Caki2 (cell line): ENCODE measurements at regions not wholly inside any gene's neighbourhood (a gene's known extent, or its start where the extent isn't known, plus 50 kb on each side); places are given as distances from the start of the nearest gene placed in this dataset.

Experiments used
- DNase-seq: peaks from one replicate; pipeline ENCODE4 v3.0.0-alpha.2; 2015; ENCODE audit warnings: low read depth
- in situ Hi-C: cut with HindIII; loops from 2 replicates; pipeline ENCODE4 v1.10.0; 2016; ENCODE audit warnings: low sequenced_read_pairs, low pct_unique_long_range_greater_than_20kb, mixed read lengths

DNA sequence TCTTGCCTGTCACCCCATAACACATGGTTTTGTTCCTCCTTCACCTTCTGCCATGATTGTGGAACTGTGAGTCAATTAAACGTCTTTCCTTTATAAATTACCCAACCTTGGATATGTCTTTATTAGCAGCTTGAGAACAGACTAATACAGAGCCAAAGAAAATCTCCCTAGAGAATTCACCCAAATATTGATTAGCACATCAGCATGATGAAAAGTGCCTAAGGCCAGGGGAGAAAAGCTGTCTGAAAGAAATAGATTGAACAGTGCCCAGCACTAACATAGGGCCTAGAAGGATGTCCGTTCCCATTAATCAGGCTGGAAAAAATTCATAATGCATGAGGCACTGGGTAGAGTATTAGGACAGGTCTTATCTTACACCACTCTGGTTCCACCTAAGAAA is 111.9 kb upstream of the CALN1 start:
- in situ Hi-C loops: no loop called here
- DNase-seq: no peak

DNA sequence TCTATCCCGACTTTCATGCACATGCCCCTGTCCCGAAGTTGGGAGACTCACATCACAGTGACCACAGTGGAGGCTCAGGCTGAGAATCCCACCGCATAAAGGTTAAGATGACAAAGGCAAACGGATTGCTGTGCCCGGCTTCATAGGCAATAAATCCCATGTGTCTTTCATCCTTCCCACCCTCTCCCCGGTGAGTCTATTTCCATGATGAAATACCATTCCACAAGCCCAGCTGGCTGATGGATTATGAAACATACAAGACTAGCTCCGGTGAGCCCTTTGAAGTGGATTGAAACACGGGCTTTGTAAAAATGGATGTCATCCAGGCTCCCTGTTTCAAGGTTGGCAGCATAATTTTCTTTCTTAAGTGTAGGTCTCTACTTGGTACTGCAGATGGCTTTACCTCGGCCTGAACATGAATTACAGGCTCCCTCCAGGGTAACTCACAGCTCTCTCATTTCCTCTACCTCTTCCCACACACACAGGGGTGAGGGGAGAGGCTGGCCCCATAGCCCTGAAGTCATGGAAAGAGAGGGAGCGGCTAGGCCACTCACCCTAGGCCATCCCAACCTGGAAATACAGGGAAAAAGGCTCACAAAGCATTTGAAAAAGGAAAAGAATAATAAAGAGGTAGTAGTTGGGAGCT is 92.0 kb upstream of the CALN1 start:
- in situ Hi-C loops: no loop called here
- no peak for DNase-seq

DNA sequence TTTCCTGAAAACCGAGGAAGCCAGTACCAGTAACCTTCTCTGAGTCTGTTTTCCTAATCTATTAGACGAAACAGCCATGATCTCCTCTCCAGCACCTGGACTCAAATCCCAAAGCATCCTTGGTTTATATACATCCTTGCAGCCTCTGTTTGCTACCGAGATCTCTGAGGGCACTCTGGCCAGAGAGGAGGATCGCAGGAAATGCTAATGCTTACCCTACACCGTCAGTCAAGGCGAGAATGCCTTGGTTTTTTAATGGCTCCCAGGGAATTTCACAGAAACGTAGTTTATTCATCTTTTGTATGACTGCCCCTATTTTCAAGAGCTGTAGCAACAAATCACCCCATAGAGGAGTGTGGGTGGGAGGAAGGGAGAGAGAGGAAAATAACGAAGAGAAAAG is 91.5 kb upstream of the CALN1 start:
- in situ Hi-C loops: no loop called here

DNA sequence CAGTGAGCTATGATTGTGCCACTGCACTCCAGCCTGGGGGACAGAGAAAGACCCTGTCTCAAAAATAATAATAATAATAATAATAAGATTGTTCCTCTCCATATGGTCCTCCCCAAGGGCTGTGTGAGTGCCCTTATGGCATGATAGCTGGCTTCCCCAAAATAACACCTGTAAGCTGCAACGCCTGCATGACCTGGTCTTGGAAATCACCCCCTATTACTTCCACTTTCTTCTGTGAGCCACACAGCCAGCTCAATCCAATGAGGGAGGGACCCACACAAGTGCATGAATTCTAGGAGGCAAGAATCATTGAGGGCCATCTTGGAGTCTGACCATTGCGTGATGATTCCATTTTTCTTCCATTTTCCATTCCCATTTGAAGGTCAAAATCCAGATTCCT is 82.7 kb upstream of the CALN1 start:
- no peak for DNase-seq
- in situ Hi-C loops: no loop called here

More for the DNA sequence above, 91.5 kb upstream of the CALN1 start:
- DNase-seq: no peak

DNA sequence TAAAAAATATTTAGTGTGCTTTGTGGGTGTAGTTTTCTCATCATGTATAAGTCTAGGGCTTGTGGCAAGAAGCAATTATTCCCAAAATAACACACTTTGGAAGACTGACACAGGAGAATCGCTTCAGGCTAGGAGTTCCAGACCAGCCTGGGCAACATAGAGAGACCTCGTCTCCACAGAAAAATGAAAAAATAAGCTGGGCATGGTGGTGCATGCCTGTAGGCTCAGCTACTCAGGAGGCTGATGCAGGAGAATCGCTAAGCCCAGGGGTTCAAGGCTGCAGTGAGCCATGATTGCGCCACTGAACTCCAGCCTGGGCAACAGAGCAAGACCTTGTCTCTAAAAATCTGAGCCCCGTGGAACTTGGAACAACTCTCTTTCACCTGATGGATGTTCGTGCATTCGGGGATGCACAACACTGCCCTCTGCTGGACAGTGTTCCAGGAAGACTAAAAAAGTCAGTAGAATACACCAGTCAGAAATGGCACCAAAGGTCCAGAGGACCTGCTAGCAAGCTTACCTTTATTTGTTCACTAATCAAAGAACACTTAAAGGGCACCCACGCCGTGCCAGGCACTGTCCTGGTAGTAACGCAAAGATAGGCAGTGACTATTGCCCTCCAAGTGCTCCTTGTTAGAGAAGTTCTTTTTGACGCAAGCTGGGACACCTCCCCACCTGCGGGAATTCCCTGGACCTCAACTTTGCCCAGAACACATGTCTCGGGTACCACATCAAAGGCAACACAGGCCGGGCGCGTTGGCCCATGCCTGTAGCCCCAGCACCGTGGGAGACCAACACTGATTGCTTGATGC is 81.9 kb upstream of the CALN1 start:
- DNase-seq: peak; percentile 23
- in situ Hi-C loops: no loop called here

DNA sequence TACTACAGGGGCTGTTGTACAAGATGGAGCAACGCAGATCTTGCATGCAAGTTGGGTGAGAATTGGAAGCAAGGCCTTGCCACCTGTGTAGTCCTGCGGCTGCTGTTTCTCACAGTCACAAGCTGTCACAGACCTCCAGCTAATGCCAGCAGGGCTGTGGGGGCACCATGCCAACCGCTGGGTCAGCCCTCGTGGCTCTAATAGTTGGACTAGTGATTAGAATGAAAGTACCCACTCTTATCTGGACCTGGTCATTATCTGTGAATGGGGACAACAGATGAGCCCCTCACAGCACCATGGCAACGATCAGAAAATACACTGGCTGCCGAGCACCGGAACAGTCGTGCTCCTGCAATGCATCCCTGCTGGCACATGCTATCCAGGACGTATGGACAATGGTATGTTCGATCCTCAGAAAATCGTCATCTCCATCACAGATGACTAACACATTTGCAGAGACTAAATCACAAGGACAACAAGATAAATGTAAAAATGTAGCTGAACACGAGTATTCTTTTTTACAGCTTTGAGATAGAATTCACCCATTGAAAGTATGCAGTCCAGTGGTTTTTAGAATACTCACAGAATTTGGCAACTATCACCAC is 80.4 kb upstream of the CALN1 start:
- no peak for DNase-seq

DNA sequence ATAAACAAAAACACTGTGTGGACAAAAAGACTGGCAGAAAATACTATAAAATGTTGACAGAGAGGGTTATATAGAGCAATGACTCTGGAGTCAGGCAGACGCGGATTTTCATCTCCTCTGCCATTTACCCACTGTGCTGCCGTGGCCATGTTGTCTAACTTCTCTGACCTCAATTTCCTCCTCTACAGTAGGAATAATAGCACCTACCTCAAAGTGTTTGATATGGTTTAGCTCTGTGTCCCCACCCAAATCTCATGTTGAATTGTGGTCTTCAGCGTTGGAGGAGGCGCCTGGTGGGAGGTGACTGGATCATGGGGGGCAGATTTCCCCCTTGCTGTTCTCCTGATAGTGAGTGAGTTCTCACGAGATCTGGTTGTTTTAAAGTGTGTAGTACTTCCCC is 78.2 kb upstream of the CALN1 start:
- in situ Hi-C loops: no loop called here
- DNase-seq: no peak

More for the DNA sequence above, 80.4 kb upstream of the CALN1 start:
- in situ Hi-C loops: no loop called here

DNA sequence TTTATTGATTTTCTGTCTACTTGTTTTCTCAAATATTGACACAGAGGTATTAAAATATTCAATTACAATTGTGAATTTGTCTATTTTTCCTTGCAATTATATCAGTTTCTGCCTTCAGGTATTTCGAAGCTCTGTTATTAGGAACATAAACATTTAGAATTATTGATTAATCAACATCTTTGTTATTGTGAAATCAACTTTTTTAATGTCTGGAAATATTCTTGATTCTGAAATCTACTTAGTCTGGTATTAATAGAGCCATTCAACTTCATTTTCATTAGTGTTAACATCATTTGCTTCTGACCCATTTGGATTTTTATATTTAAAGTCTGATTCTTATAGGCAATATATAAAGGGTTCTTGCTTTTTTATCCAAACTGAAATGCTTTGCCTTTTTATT is 69.8 kb upstream of the CALN1 start:
- in situ Hi-C loops: no loop called here
- DNase-seq: no peak

DNA sequence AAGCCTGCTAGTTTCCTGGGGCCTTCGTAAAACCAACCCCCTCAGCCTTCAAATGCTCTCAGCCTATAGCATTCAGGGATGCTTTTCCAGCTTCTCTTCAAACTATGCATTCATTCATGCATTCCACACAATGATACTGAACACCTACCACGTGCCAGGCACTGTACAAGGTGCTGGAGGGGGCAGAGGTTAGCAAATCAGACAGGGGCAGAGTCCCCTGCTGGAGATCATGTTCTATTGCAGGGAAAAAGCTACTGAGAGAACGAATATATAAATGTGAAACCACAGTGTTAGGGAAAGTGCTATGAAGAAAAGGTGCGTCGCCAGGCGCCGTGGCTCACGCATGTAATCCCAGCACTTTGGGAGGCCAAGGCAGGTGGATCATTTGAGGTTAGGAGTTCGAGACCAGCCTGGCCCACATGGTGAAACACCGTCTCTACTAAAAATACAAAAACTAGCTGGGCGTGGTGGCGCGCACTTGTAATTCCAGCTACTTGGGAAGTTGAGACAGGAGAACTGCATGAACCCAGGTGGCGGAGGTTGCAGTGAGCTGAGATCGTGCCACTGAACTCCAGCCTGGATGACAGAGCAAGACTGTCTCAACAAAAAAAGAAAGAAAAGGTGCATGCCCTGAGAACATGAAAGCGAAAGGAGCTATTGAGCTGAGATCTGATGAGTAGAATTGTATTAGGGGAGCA is 64.6 kb upstream of the CALN1 start:
- in situ Hi-C loops: no loop called here
- DNase-seq: no peak

DNA sequence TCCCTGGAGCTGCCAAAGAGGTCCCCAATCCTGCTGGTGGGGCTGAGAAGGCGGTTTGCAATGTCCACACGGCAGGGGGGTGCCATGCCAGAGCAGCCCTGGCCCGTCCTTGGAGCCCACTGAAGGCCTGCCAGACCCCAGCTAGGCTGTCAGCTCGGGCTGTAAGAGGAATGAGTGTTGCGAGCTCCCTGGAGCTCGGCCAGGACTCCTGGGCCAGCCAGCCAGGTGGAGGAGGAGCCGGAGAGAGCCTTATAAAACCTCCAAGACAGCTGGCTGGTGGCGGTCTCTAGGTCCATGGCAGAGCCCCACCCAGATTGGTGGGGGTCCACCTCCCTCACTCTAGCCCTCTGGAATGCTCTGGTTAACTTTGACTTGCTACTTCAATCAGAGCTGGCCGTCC is 55.1 kb upstream of the CALN1 start:
- in situ Hi-C loops: no loop called here

DNA sequence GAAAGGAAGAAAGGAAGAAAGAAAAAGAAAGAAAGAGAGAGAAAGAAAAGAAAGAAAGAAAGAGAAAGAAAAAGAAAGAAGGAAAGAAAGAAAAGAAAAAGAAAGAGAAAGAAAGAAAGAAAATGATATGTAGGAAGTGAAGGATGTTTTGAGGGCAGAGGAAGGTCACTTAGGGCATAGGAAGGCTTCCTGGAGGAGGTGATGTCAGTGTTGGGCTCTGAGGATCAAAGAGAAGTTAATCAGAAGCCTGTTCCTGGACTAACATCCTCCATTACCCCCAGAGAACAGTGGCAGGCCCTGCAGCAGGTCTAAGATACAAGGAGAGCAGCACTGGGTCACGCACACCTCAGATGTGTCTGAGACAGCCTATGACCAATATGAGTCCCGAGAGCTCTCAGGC is 54.7 kb upstream of the CALN1 start:
- no peak for DNase-seq
- in situ Hi-C loops: no loop called here

More for the DNA sequence above, 55.1 kb upstream of the CALN1 start:
- DNase-seq: no peak

DNA sequence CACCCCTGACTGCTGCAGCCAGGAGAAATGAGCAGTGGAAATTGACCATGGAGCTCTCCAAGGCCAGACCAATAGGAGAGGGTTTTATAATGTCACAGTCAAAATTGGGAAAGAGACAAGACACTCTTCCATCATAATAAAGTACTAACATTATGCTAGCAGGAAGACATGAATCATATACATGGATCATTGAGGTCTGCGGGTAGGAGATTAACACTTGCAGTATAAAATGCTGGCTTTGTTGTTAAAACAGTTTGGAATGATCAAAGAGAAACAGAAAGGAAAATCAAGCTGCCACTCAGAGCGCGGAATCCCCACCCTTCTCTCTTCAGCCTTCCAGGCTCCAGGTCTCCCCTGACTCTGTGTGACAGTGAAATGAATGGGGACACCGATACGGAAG is 53.4 kb upstream of the CALN1 start:
- in situ Hi-C loops: no loop called here
- no peak for DNase-seq

DNA sequence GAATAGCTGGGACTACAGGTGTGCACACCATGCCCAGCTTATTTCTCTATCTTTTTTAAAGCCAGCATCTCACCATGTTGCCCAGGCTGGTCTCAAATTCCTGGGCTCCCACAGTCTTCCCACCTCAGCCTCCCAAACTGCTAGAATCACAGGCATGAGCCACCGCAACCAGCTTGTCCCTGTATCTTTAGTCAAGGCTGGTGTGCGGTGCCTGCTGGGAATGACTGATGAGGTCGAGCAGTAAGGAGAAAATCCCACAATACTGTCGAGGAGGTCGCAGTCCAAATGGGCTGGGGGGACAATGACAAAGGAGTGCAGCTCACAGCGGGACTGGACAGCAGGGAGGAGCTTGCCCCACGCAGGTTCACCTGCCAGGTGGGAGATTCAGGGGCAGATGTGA is 50.2 kb upstream of the CALN1 start:
- in situ Hi-C loops: no loop called here
- no peak for DNase-seq
